ENCODE measurements at regions not wholly inside any gene's neighbourhood (a gene's known extent, or its start where the extent isn't known, plus 50 kb on each side); places are given as distances from the start of the nearest gene placed in this dataset.

DNA sequence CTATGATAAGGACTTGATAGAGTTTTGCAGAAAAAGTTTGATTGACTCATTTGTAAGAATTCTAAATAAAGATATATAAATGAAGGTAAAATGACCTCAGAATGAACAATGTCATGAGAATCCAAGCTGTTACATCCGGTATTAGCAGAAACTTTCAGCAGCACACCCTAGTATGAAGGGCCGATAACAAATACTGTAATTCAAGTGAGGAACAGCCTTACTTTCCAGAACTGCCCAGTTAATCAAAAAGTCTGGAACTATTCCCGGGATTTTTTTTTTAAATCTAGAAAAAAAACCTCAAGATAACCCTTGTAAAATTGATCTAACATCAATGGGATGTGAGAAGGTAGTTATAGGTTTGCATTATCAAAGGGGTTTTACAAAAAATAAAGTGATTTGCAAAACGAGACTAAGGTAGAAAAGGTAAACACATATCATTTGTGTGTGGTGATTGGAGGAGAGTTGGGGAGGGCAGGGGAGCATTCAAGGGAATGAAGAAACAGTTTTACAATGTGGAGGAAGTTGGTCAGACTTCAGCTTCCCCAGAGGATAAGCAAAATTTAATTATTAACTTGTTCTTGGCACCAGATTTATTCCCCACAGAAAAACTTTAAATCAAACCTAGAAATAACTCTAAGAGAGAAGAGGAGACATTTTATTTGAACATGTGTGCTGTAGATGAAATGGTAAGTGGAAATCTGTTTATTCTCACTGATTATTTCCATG is 75.9 kb upstream of the VCAM1 start:
- H3K27ac ChIP-seq, result no peak overlapping the region
- no peaks in the 10 kb centered on the region for H3K27me3 ChIP-seq
- DNase-seq, result no peak
- intact Hi-C loops (cut with DNase I; ENCODE audit: low total_unique reads), result no loop called here
- H3K36me3 ChIP-seq (ENCODE audit: low read depth, missing control alignments), result no peaks in the 10 kb centered on the region
- no peaks in the 10 kb centered on the region for H3K9me3 ChIP-seq
- 44 to 51% methylated on average over 4 of the region's 4 CpGs for WGBS, 2 donors
- H3K4me3 ChIP-seq, result no peak overlapping the region
- TF ChIP-seq POLR2A (IDR thresholded peaks at IDR 0.05), result no peak
- TF ChIP-seq, protein P1, sequence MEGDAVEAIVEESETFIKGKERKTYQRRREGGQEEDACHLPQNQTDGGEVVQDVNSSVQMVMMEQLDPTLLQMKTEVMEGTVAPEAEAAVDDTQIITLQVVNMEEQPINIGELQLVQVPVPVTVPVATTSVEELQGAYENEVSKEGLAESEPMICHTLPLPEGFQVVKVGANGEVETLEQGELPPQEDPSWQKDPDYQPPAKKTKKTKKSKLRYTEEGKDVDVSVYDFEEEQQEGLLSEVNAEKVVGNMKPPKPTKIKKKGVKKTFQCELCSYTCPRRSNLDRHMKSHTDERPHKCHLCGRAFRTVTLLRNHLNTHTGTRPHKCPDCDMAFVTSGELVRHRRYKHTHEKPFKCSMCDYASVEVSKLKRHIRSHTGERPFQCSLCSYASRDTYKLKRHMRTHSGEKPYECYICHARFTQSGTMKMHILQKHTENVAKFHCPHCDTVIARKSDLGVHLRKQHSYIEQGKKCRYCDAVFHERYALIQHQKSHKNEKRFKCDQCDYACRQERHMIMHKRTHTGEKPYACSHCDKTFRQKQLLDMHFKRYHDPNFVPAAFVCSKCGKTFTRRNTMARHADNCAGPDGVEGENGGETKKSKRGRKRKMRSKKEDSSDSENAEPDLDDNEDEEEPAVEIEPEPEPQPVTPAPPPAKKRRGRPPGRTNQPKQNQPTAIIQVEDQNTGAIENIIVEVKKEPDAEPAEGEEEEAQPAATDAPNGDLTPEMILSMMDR (IDR thresholded peaks at IDR 0.05), result no peak
- no peaks in the 10 kb centered on the region for H3K4me1 ChIP-seq

DNA sequence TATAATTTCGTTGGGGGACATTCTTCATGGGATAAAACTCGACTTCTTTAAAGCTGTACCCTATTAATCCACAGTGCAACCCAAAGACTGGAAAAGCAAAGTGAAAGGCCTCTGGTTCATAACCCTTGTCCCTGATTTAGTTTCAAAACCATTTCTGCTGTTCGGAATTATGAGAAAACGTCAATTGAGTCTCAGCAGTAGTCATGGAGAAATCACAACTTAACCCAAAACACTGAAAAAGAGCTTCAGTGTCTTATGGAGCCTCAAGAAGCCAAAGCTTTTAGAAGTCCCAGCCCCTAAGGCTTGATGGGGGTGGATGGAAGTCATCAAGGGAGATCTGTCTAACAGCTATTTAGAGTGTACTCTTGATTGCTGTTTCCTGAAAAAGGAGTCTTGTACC is 73.5 kb upstream of the VCAM1 start:
- 67 to 68% methylated on average over 4 of the region's 4 CpGs for WGBS, 2 donors

DNA sequence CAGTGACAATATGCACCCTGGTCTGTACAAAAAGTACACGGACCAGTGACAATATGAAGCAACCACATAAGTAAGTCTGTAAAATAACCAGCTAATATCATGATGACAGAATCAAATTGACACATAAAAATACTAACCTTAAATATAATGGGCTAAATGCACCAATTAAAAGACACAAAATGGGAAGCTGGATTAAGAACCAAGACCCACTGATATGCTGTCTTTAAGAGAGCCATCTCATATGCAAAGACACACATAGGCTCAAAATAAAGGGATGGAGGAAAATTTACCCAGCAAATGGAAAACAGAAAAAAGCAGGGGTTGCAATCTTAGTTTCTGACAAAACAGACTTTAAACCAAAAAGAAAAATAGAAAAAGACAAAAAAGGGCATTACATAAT is 70.4 kb upstream of the VCAM1 start:
- 79 to 88% methylated on average over 1 of the region's 1 CpG for WGBS, 2 donors
- intact Hi-C loops (cut with DNase I; ENCODE audit: low total_unique reads), result no loop called here

More for the DNA sequence above, 73.5 kb upstream of the VCAM1 start:
- no peak for TF ChIP-seq POLR2A (IDR thresholded peaks at IDR 0.05)
- TF ChIP-seq, protein P1 (IDR thresholded peaks at IDR 0.05), result no peak
- intact Hi-C loops (cut with DNase I; ENCODE audit: low total_unique reads), result no loop called here
- Histone ChIP-seq H3K4me3 (no peak overlapping the region), H3K27me3 (no peaks in the 10 kb centered on the region), H3K9me3 (no peaks in the 10 kb centered on the region), H3K27ac (no peak overlapping the region), H3K4me1 (no peaks in the 10 kb centered on the region), H3K36me3 (ENCODE audit: low read depth, missing control alignments) (no peaks in the 10 kb centered on the region)
- DNase-seq, result no peak

DNA sequence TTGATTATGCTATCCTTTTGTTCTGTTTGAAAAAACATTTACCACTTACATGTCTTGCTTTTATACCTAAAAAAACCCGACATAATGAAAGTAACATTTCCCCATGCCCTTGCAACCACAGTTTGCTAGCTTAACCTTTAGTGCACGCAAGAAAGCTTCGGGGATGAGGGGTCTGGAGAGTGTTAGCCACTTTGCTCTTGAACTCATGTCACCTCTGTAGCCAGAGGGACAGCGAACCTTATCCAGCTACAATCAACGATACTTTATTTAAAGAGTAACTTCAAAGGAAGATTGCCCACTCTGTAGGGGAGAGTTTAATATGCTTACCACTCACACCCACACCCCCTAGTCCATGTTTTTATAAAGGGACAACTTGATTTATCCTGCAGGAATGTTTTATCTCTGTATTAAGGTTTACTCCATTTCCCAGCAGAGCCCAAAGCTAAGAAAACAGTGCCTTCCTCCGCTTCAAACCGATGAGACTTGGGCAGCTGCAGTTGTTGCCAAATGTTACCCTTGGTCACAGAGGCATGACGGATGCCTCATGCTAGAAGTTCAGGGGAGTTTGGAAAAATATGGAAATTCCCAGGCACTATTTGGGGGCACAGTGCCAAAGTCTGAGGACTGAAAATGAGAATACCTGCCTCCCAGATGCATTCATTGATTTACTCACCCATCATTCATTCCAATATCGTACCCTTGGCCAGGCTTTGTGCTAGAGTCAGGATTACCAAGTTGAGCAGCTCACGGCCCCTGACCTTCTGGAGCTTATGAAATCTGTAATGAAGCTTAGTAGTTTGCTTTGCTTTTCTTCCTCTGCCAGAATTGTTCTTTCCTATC is 61.4 kb upstream of the VCAM1 start:
- H3K4me3 ChIP-seq, result no peak overlapping the region
- no peaks in the 10 kb centered on the region for H3K9me3 ChIP-seq
- no peak overlapping the region for H3K27ac ChIP-seq
- intact Hi-C loops (cut with DNase I; ENCODE audit: low total_unique reads), result no loop called here
- no peak for DNase-seq
- 60 to 64% methylated on average over 10 of the region's 10 CpGs for WGBS, 2 donors
- H3K27me3 ChIP-seq, result no peaks in the 10 kb centered on the region
- no peaks in the 10 kb centered on the region for H3K4me1 ChIP-seq
- TF ChIP-seq, protein P1 (IDR thresholded peaks at IDR 0.05), result no peak
- no peak for TF ChIP-seq POLR2A (IDR thresholded peaks at IDR 0.05)
- H3K36me3 ChIP-seq (ENCODE audit: low read depth, missing control alignments), result no peaks in the 10 kb centered on the region

More for the DNA sequence above, 70.4 kb upstream of the VCAM1 start:
- Histone ChIP-seq H3K27me3 (no peaks in the 10 kb centered on the region), H3K4me3 (no peak overlapping the region), H3K9me3 (no peaks in the 10 kb centered on the region), H3K27ac (no peak overlapping the region), H3K36me3 (ENCODE audit: low read depth, missing control alignments) (no peaks in the 10 kb centered on the region), H3K4me1 (no peaks in the 10 kb centered on the region)
- no peak for DNase-seq
- TF ChIP-seq POLR2A (IDR thresholded peaks at IDR 0.05), result no peak
- TF ChIP-seq, protein P1 (IDR thresholded peaks at IDR 0.05), result no peak

Measured in testis (tissue), 2 donors.